A673 (cell line): ENCODE measurements at regions not wholly inside any gene's neighbourhood (a gene's known extent, or its start where the extent isn't known, plus 50 kb on each side); places are given as distances from the start of the nearest gene placed in this dataset.

ENCODE experiments used
- BruUV-seq: library from RNA; stranded (reverse); fragments of 400-500 nt; replicated peaks from 2 replicates; lab custom pipeline; 2021; lab: Mats Ljungman, UMichigan
- CTCF ChIA-PET: fragments of 300-600 bp; sonication (Branson Sonifier 250); formaldehyde crosslinking; loops from one replicate; lab custom pipeline; 2022; ENCODE audit warnings: antibody characterized with exemption; lab: Charles Lee
- POLR2A ChIA-PET: fragments of 300-600 bp; sonication (Branson Sonifier 250); formaldehyde crosslinking; loops from one replicate; lab custom pipeline; 2022; ENCODE audit warnings: antibody characterized with exemption; ENCODE audit not compliant: low non-redundant PET; lab: Charles Lee
- DNase-seq: peaks from one replicate; pipeline ENCODE4 v3.0.0-alpha.2; 2015; ENCODE audit warnings: low spot score
- H3K27ac ChIP-seq: fragments of 200-600 bp; sonication (generic); 2 replicates; pipeline ENCODE4 v1.5.1; 2016; ENCODE audit warnings: mixed run types, low read depth, mild to moderate bottlenecking, mixed read lengths, antibody characterized with exemption, low read length; ENCODE audit not compliant: poor library complexity, severe bottlenecking
- H3K27me3 ChIP-seq: fragments of 200-600 bp; sonication (generic); replicated peaks from 2 replicates; pipeline ENCODE4 v1.6.1; 2017; ENCODE audit warnings: mixed run types, low read depth, mild to moderate bottlenecking, mixed read lengths, antibody characterized with exemption, low read length; ENCODE audit not compliant: insufficient read depth, poor library complexity
- H3K36me3 ChIP-seq: fragments of 200-600 bp; sonication (generic); 2 replicates; pipeline ENCODE4 v1.6.1; 2016; ENCODE audit warnings: mixed run types, mild to moderate bottlenecking, mixed read lengths, antibody characterized with exemption, low read length; ENCODE audit not compliant: insufficient read depth, poor library complexity, severe bottlenecking
- H3K4me1 ChIP-seq: fragments of 200-600 bp; sonication (generic); 2 replicates; pipeline ENCODE4 v1.6.1; 2017; ENCODE audit warnings: mixed run types, mild to moderate bottlenecking, mixed read lengths, antibody characterized with exemption, low read length; ENCODE audit not compliant: insufficient read depth, poor library complexity, severe bottlenecking
- H3K4me3 ChIP-seq: fragments of 200-600 bp; sonication (generic); 2 replicates; pipeline ENCODE4 v1.5.1; 2016; ENCODE audit warnings: low read depth, mixed run types, mild to moderate bottlenecking, mixed read lengths, low read length; ENCODE audit not compliant: poor library complexity, severe bottlenecking
- H3K9me3 ChIP-seq: fragments of 200-600 bp; sonication (generic); 2 replicates; pipeline ENCODE4 v1.6.1; 2016; ENCODE audit warnings: mixed run types, low read depth, mild to moderate bottlenecking, mixed read lengths, antibody characterized with exemption, low read length; ENCODE audit not compliant: poor library complexity, severe bottlenecking
- EZH2 ChIP-seq: fragments of 200-600 bp; sonication (generic); IDR thresholded peaks from 2 replicates; pipeline ENCODE4 v1.6.1; 2017; ENCODE audit warnings: borderline replicate concordance, low read depth, mild to moderate bottlenecking, mixed read lengths, antibody characterized with exemption, low read length; ENCODE audit not compliant: poor library complexity, severe bottlenecking
- intact Hi-C: fragments of 100-400 bp; cut with micrococcal nuclease; formaldehyde crosslinking; loops from one replicate; pipeline ENCODE4 v1.10.0; 2022; ENCODE audit not compliant: unreplicated experiment
- TF ChIP-seq, protein P1 (sequence below): fragments of 300-800, 200-600 bp; sonication (generic); conservative IDR thresholded peaks from 2 replicates; pipeline ENCODE4 v1.5.1; 2017; ENCODE audit warnings: low read depth, mild to moderate bottlenecking, antibody characterized with exemption, low read length, moderate library complexity, mixed read lengths

GRCh38 chr6:103534814-103535213, 1324.9 kb downstream of the HACE1 start:
- intact Hi-C loops: no loop called here
- Histone ChIP-seq H3K9me3 (no peaks in the 10 kb centered on the region), H3K4me1 (no peaks in the 10 kb centered on the region), H3K27me3 (no peaks in the 10 kb centered on the region), H3K27ac (no peak overlapping the region), H3K4me3 (no peak overlapping the region), H3K36me3 (no peaks in the 10 kb centered on the region)
- POLR2A ChIA-PET: no interaction called here
- no TSS peak for BruUV-seq
- CTCF ChIA-PET: no interaction called here
- no peak for DNase-seq
- TF ChIP-seq EZH2: no peak
- TF ChIP-seq, protein P1, sequence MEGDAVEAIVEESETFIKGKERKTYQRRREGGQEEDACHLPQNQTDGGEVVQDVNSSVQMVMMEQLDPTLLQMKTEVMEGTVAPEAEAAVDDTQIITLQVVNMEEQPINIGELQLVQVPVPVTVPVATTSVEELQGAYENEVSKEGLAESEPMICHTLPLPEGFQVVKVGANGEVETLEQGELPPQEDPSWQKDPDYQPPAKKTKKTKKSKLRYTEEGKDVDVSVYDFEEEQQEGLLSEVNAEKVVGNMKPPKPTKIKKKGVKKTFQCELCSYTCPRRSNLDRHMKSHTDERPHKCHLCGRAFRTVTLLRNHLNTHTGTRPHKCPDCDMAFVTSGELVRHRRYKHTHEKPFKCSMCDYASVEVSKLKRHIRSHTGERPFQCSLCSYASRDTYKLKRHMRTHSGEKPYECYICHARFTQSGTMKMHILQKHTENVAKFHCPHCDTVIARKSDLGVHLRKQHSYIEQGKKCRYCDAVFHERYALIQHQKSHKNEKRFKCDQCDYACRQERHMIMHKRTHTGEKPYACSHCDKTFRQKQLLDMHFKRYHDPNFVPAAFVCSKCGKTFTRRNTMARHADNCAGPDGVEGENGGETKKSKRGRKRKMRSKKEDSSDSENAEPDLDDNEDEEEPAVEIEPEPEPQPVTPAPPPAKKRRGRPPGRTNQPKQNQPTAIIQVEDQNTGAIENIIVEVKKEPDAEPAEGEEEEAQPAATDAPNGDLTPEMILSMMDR: no peak

DNA sequence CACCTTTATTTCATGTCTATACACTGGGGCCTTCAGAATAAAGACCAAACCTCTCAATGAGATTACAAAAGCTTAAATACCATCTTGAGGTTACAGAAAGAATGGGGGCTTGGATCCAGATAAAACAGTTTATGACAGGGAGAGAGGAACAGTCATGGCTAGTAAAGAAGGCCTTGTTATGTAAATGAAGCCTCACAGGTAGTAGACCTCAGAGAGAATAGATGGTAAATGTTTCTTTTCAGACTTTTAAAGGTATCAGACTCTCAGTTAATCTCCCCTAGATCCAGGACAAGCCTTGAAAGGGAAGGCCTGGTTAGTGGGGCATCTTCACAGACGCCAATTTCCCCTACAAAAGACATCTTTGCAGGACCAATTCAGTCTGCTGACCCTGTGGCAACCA, 1325.6 kb downstream of the HACE1 start:
- no peak for TF ChIP-seq EZH2
- TF ChIP-seq, protein P1: no peak
- BruUV-seq: no TSS peak
- Histone ChIP-seq H3K27me3 (no peaks in the 10 kb centered on the region), H3K36me3 (no peaks in the 10 kb centered on the region), H3K9me3 (no peaks in the 10 kb centered on the region), H3K4me3 (no peak overlapping the region), H3K27ac (no peak overlapping the region), H3K4me1 (no peaks in the 10 kb centered on the region)
- ChIA-PET POLR2A (no interaction called here), CTCF (no interaction called here)
- intact Hi-C loops: no loop called here
- no peak for DNase-seq

DNA sequence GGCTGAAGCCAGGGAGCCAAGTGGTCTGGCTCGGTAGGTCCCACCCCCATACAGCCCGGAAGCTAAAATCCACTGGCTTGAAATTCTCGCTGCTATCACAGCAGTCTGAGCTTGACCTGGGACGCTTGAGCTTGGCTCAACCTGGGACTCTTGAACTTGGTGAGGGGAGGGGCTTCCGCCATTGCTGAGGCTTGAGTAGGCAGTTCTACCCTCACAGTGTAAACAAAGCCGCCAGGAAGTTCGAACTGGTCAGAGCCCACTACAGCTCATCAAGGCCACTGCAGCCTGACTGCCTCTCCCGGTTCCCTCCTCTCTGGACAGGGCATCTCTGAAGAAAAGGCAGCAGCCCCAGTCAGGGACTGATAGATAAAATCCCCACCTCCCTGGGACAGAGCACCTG, 1337.7 kb downstream of the HACE1 start:
- no TSS peak for BruUV-seq
- POLR2A ChIA-PET: no interaction called here
- CTCF ChIA-PET: no interaction called here
- no peak for DNase-seq
- TF ChIP-seq, protein P1: no peak
- no peak for TF ChIP-seq EZH2
- intact Hi-C loops: no loop called here
- no peaks in the 10 kb centered on the region for H3K9me3 ChIP-seq
- no peak overlapping the region for H3K27ac ChIP-seq
- no peaks in the 10 kb centered on the region for H3K36me3 ChIP-seq
- no peaks in the 10 kb centered on the region for H3K4me1 ChIP-seq
- no peaks in the 10 kb centered on the region for H3K27me3 ChIP-seq
- H3K4me3 ChIP-seq: no peak overlapping the region
